GM12878 (cell line): ENCODE measurements at regions not wholly inside any gene's neighbourhood (a gene's known extent, or its start where the extent isn't known, plus 50 kb on each side); places are given as distances from the start of the nearest gene placed in this dataset.

Experiments used
- ATAC-seq: fragments of 200-7000 bp; cut with Tn5 transposase; 3 replicates; pipeline ENCODE4 v1.9.1; 2020; ENCODE audit warnings: mild to moderate bottlenecking, moderate library complexity
- BruUV-seq: library from RNA; stranded (reverse); fragments of 400-500 nt; replicated peaks from 2 replicates; lab custom pipeline; 2021; lab: Mats Ljungman, UMichigan
- CTCF ChIA-PET: fragments of 300-600 bp; sonication (Branson Sonifier 250); formaldehyde crosslinking; extraction: SDS; loops from one replicate; lab custom pipeline; 2021; ENCODE audit warnings: inconsistent platforms; lab: Yijun Ruan, JAX
- POLR2A ChIA-PET: fragments of 350-600 bp; formaldehyde crosslinking; extraction: SDS; loops from one replicate; lab custom pipeline; 2021; ENCODE audit warnings: inconsistent platforms; lab: Charles Lee
- RAD21 ChIA-PET: fragments of 300-600 bp; sonication (Branson Sonifier 250); formaldehyde crosslinking; loops from one replicate; lab custom pipeline; 2023; ENCODE audit warnings: antibody characterized with exemption; ENCODE audit not compliant: unreplicated experiment; lab: Charles Lee
- SMC1A ChIA-PET: fragments of 300-600 bp; sonication (Branson Sonifier 250); formaldehyde crosslinking; loops from one replicate; lab custom pipeline; 2023; ENCODE audit not compliant: unreplicated experiment, uncharacterized antibody; lab: Charles Lee
- DNase-seq: peaks from one replicate; pipeline ENCODE4 v3.0.0-alpha.2; 2011; ENCODE audit warnings: low read depth, low spot score
- FAIRE-seq: peaks from 3 replicates; lab custom pipeline; 2011; peaks lifted over from hg19 to GRCh38; lab: Jason Lieb, UNC
- H2AFZ ChIP-seq: 2 replicates; pipeline ENCODE4 v1.6.0; 2011; ENCODE audit warnings: low read depth, low read length, control low read depth; ENCODE audit not compliant: control insufficient read depth
- H3K27ac ChIP-seq: 2 replicates; pipeline ENCODE4 v1.5.1; 2011; ENCODE audit warnings: control low read depth; ENCODE audit not compliant: control insufficient read depth, insufficient read depth
- H3K27me3 ChIP-seq, 2 experiments: replicated peaks in 1 of 2; 2 replicates each; pipeline versions ENCODE4 v1.6.0 to v1.6.1; 2011; ENCODE audit warnings: low read length in 1 of 2; ENCODE audit not compliant: control insufficient read depth in 2 of 2, insufficient read depth in 2 of 2
- H3K36me3 ChIP-seq, 2 experiments: 2 replicates each; pipeline ENCODE4 v1.5.1; 2011; ENCODE audit warnings: low read length in 1 of 2; ENCODE audit not compliant: control insufficient read depth in 2 of 2, insufficient read depth in 2 of 2
- H3K4me1 ChIP-seq: 2 replicates; pipeline ENCODE4 v1.6.1; 2011; ENCODE audit warnings: mild to moderate bottlenecking, low read length, moderate library complexity, mixed read lengths; ENCODE audit not compliant: control insufficient read depth, insufficient read depth
- H3K4me2 ChIP-seq: 2 replicates; pipeline ENCODE4 v1.6.0; 2011; ENCODE audit warnings: control low read depth; ENCODE audit not compliant: control insufficient read depth, insufficient read depth
- H3K4me3 ChIP-seq: fragments of 200-600 bp; sonication (generic); 2 replicates; pipeline ENCODE4 v1.5.1; 2016
- H3K79me2 ChIP-seq: 2 replicates; pipeline ENCODE4 v1.6.0; 2011; ENCODE audit warnings: low read length; ENCODE audit not compliant: control insufficient read depth, insufficient read depth
- H3K9ac ChIP-seq: 2 replicates; pipeline ENCODE4 v1.8.0; 2011; ENCODE audit warnings: low read length, control low read depth, mixed read lengths; ENCODE audit not compliant: control insufficient read depth, insufficient read depth
- H3K9me3 ChIP-seq: replicated peaks from 3 replicates; pipeline ENCODE4 v1.5.1; 2011; ENCODE audit warnings: mild to moderate bottlenecking, low read length; ENCODE audit not compliant: control insufficient read depth, insufficient read depth
- H4K20me1 ChIP-seq: 2 replicates; pipeline ENCODE4 v1.6.0; 2011; ENCODE audit not compliant: control insufficient read depth, insufficient read depth
- BCL11A ChIP-seq: IDR thresholded peaks from 2 replicates; pipeline ENCODE4 v1.6.1; 2011; ENCODE audit warnings: low read depth, low read length
- BMI1 ChIP-seq: fragments of 450-650 bp; IDR thresholded peaks from 2 replicates; pipeline ENCODE4 v1.6.1; 2016; ENCODE audit warnings: mild to moderate bottlenecking, moderate library complexity, borderline replicate concordance
- CREB1 ChIP-seq: IDR thresholded peaks from 2 replicates; pipeline ENCODE4 v1.6.1; 2012; ENCODE audit warnings: low read depth, mild to moderate bottlenecking, inconsistent platforms
- IRF4 ChIP-seq: IDR thresholded peaks from 2 replicates; pipeline ENCODE4 v1.6.1; 2011; ENCODE audit warnings: low read depth, low read length
- JUNB ChIP-seq: IDR thresholded peaks from 2 replicates; pipeline ENCODE4 v1.6.1; 2016; ENCODE audit warnings: antibody characterized with exemption, mild to moderate bottlenecking
- POU2F2 ChIP-seq: IDR thresholded peaks from 3 replicates; pipeline ENCODE4 v1.6.1; 2011; ENCODE audit warnings: low read depth, mild to moderate bottlenecking, low read length, borderline replicate concordance
- SIN3A ChIP-seq: IDR thresholded peaks from 2 replicates; pipeline ENCODE4 v1.6.1; 2012; ENCODE audit warnings: low read depth, low read length, improper control_type of control experiment
- SPI1 ChIP-seq: IDR thresholded peaks from 2 replicates; pipeline ENCODE4 v1.6.1; 2011; ENCODE audit warnings: low read depth, mild to moderate bottlenecking, low read length, moderate library complexity, borderline replicate concordance; ENCODE audit not compliant: insufficient read depth
- SUPT20H ChIP-seq: IDR thresholded peaks from 2 replicates; pipeline ENCODE4 v1.6.1; 2011; ENCODE audit warnings: low read depth, mild to moderate bottlenecking, low read length, moderate library complexity, borderline replicate concordance; ENCODE audit not compliant: control insufficient read depth
- TCF12 ChIP-seq: IDR thresholded peaks from 2 replicates; pipeline ENCODE4 v1.6.1; 2011; ENCODE audit warnings: low read depth, mild to moderate bottlenecking, low read length
- WGBS: methylation state at CpG from one replicate; pipeline ENCODE4 v1.1.6; 2016; ENCODE audit warnings: low lambda C conversion rate; ENCODE audit not compliant: insufficient replicate concordance, insufficient coverage; ENCODE audit errors: missing lambda C conversion rate; 5-methylcytosine and 5-hydroxymethylcytosine counted together
- in situ Hi-C: fragments of 300-500 bp; cut with MboI; formaldehyde crosslinking; loops from 9 replicates; pipeline ENCODE4 v1.14.3; 2018; ENCODE audit warnings: mixed read lengths
- intact Hi-C: fragments of 100-400 bp; cut with micrococcal nuclease; formaldehyde crosslinking; loops from one replicate; pipeline ENCODE4 v1.14.2; 2022; ENCODE audit not compliant: unreplicated experiment
- TF ChIP-seq, protein P1 (sequence below): fragments of 450-650 bp; IDR thresholded peaks from 2 replicates; pipeline ENCODE4 v1.6.1; 2017; ENCODE audit warnings: mild to moderate bottlenecking, moderate library complexity

DNA sequence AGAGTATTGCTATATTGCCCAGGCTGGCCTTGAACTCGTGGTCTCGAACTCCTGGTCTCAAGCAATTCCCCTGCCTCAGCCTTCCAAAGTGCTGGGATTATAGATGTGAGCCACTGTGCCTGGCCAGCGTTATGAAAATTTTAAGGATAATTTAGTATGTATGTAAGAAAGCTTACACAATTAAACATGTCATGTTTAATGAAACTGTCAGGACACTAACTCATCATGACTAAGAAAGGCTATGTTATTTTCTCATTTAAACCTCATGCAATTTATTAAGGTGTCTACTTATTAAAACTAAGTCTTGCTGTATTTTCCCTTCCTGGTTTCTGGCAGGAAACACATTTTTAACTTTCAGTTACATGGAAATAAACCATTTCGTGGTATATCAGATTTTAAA, 106.8 kb upstream of the ATP10A start (continued):
- TF ChIP-seq, protein P1, sequence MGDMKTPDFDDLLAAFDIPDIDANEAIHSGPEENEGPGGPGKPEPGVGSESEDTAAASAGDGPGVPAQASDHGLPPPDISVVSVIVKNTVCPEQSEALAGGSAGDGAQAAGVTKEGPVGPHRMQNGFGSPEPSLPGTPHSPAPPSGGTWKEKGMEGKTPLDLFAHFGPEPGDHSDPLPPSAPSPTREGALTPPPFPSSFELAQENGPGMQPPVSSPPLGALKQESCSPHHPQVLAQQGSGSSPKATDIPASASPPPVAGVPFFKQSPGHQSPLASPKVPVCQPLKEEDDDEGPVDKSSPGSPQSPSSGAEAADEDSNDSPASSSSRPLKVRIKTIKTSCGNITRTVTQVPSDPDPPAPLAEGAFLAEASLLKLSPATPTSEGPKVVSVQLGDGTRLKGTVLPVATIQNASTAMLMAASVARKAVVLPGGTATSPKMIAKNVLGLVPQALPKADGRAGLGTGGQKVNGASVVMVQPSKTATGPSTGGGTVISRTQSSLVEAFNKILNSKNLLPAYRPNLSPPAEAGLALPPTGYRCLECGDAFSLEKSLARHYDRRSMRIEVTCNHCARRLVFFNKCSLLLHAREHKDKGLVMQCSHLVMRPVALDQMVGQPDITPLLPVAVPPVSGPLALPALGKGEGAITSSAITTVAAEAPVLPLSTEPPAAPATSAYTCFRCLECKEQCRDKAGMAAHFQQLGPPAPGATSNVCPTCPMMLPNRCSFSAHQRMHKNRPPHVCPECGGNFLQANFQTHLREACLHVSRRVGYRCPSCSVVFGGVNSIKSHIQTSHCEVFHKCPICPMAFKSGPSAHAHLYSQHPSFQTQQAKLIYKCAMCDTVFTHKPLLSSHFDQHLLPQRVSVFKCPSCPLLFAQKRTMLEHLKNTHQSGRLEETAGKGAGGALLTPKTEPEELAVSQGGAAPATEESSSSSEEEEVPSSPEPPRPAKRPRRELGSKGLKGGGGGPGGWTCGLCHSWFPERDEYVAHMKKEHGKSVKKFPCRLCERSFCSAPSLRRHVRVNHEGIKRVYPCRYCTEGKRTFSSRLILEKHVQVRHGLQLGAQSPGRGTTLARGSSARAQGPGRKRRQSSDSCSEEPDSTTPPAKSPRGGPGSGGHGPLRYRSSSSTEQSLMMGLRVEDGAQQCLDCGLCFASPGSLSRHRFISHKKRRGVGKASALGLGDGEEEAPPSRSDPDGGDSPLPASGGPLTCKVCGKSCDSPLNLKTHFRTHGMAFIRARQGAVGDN, result no peak
- TF ChIP-seq SPI1, result no peak
- no peak for TF ChIP-seq BMI1

DNA sequence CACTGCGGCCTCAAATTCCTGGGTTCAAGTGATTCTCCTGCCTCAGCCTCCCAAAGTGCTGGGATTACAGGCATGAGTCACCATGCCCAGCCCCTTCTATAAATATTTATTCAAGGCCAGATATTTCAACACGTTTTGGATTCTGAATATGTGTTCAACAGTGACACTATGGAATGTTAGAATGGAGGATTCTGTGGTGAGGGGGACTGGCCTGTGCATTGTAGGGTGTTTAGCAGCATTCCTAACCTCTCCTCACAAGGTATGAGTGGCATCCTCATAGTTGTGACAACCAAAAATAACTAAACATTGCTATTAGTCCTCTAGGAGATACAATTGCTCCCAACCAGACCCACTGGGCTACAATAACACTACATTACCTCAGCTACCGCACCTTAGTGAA, 104.0 kb upstream of the ATP10A start:
- Histone ChIP-seq H3K79me2 (no peaks in the 10 kb centered on the region), H3K4me3 (no peak overlapping the region), H3K36me3 (no peaks in the 10 kb centered on the region), H3K27ac (no peak overlapping the region), H2AFZ (no peak overlapping the region), H3K4me1 (no peaks in the 10 kb centered on the region), H4K20me1 (no peaks in the 10 kb centered on the region), H3K9ac (no peak overlapping the region), H3K4me2 (no peak overlapping the region), H3K9me3 (no peaks in the 10 kb centered on the region; the same call in 2 of the 3 replicates), H3K27me3 (no peaks in the 10 kb centered on the region)
- DNase-seq (no peak), FAIRE-seq (no peak), ATAC-seq (no peak)
- ChIA-PET SMC1A (no interaction called here), RAD21 (no interaction called here), CTCF (no interaction called here), POLR2A (no interaction called here)
- intact Hi-C loops, result no loop called here
- BruUV-seq, result no TSS peak
- 67% methylated on average over 3 of the region's 3 CpGs for WGBS
- TF ChIP-seq SIN3A (no peak), TCF12 (no peak), POU2F2 (no peak), IRF4 (no peak), BCL11A (no peak), SUPT20H (no peak), CREB1 (no peak), JUNB (no peak)
- in situ Hi-C loops, result no loop called here
